GM23338 (cell line): ENCODE measurements at regions not wholly inside any gene's neighbourhood (a gene's known extent, or its start where the extent isn't known, plus 50 kb on each side); places are given as distances from the start of the nearest gene placed in this dataset.
A peak's percentile ranks its signal among the peaks of the same experiment; 100 is the strongest.

Experiments used
- ATAC-seq: fragments of 200-7000 bp; cut with Tn5 transposase; 3 replicates; pipeline ENCODE4 v1.9.1; 2020
- DNase-seq: peaks from one replicate; pipeline ENCODE4 v3.0.0-alpha.2; 2015; ENCODE audit warnings: low spot score
- H2AFZ ChIP-seq: fragments of 200-600 bp; sonication (generic); 2 replicates; pipeline ENCODE4 v1.8.0; 2016; ENCODE audit warnings: antibody characterized with exemption, mild to moderate bottlenecking, moderate library complexity
- H3F3A ChIP-seq: fragments of 200-600 bp; sonication (generic); replicated peaks from 2 replicates; pipeline ENCODE4 v1.8.0; 2017; ENCODE audit warnings: antibody characterized with exemption, mixed run types, low read depth
- H3K27ac ChIP-seq: fragments of 200-600 bp; sonication (generic); 2 replicates; pipeline ENCODE4 v1.6.1; 2016; ENCODE audit warnings: low read depth
- H3K27me3 ChIP-seq: fragments of 200-600 bp; sonication (generic); 2 replicates; pipeline ENCODE4 v1.8.0; 2016; ENCODE audit warnings: mild to moderate bottlenecking, mixed run types, moderate library complexity; ENCODE audit not compliant: insufficient read depth
- H3K36me3 ChIP-seq: fragments of 200-600 bp; sonication (generic); 2 replicates; pipeline ENCODE4 v1.8.0; 2016; ENCODE audit warnings: mild to moderate bottlenecking; ENCODE audit not compliant: insufficient read depth
- H3K4me1 ChIP-seq: fragments of 200-600 bp; sonication (generic); 2 replicates; pipeline ENCODE4 v1.8.0; 2016; ENCODE audit warnings: mild to moderate bottlenecking, moderate library complexity; ENCODE audit not compliant: insufficient read depth
- H3K4me2 ChIP-seq: fragments of 200-600 bp; sonication (generic); 2 replicates; pipeline ENCODE4 v1.7.1; 2017; ENCODE audit warnings: mixed run types
- H3K4me3 ChIP-seq: fragments of 200-600 bp; sonication (generic); 2 replicates; pipeline ENCODE4 v1.6.1; 2016; ENCODE audit warnings: mixed run types
- H3K79me2 ChIP-seq: fragments of 200-600 bp; sonication (generic); replicated peaks from 2 replicates; pipeline ENCODE4 v1.8.0; 2017; ENCODE audit warnings: mild to moderate bottlenecking; ENCODE audit not compliant: insufficient read depth
- H3K9me2 ChIP-seq: fragments of 200-600 bp; sonication (generic); 2 replicates; pipeline ENCODE4 v1.8.0; 2017; ENCODE audit not compliant: insufficient read depth
- H4K20me1 ChIP-seq: fragments of 200-600 bp; sonication (generic); replicated peaks from 2 replicates; pipeline ENCODE4 v1.8.0; 2017; ENCODE audit warnings: mild to moderate bottlenecking; ENCODE audit not compliant: insufficient read depth
- H3K27ac Mint-ChIP-seq: 2 replicates; pipeline ENCODE4 v1.8.0; 2020; ENCODE audit warnings: inconsistent platforms, mild to moderate bottlenecking, moderate library complexity, mixed read lengths
- H3K27me3 Mint-ChIP-seq: 3 replicates; pipeline ENCODE4 v1.8.0; 2022; ENCODE audit warnings: low read depth, mild to moderate bottlenecking, moderate library complexity, mixed read lengths, inconsistent platforms; ENCODE audit not compliant: insufficient read depth, poor library complexity
- H3K36me3 Mint-ChIP-seq: 3 replicates; pipeline ENCODE4 v1.8.0; 2021; ENCODE audit warnings: low read depth, mild to moderate bottlenecking, inconsistent platforms, moderate library complexity, mixed read lengths
- H3K4me1 Mint-ChIP-seq: 3 replicates; pipeline ENCODE4 v1.8.0; 2020; ENCODE audit warnings: mild to moderate bottlenecking, inconsistent platforms, mixed read lengths
- H3K4me3 Mint-ChIP-seq: 3 replicates; pipeline ENCODE4 v1.8.0; 2021; ENCODE audit warnings: moderate library complexity, mild to moderate bottlenecking, inconsistent platforms, mixed read lengths
- H3K9me3 Mint-ChIP-seq: 3 replicates; pipeline ENCODE4 v1.8.0; 2020; ENCODE audit warnings: moderate library complexity, mild to moderate bottlenecking, inconsistent platforms, mixed read lengths
- CREB1 ChIP-seq: fragments of 250-450 bp; sonication (Bioruptor Pico); IDR thresholded peaks from 2 replicates; pipeline ENCODE4 v1.5.0; 2020; ENCODE audit warnings: low read depth, mild to moderate bottlenecking, moderate library complexity
- POLR2AphosphoS5 ChIP-seq: IDR thresholded peaks from 2 replicates; pipeline ENCODE4 v1.6.1; 2016; ENCODE audit warnings: antibody characterized with exemption, low read depth
- REST ChIP-seq: IDR thresholded peaks from one replicate; pipeline ENCODE4 v1.6.1; 2018; ENCODE audit warnings: antibody characterized with exemption; ENCODE audit not compliant: unreplicated experiment
- ZNF462 ChIP-seq: fragments of 250-450 bp; sonication (Bioruptor Pico); IDR thresholded peaks from 2 replicates; pipeline ENCODE4 v1.5.0; 2020; ENCODE audit warnings: mild to moderate bottlenecking, moderate library complexity

DNA sequence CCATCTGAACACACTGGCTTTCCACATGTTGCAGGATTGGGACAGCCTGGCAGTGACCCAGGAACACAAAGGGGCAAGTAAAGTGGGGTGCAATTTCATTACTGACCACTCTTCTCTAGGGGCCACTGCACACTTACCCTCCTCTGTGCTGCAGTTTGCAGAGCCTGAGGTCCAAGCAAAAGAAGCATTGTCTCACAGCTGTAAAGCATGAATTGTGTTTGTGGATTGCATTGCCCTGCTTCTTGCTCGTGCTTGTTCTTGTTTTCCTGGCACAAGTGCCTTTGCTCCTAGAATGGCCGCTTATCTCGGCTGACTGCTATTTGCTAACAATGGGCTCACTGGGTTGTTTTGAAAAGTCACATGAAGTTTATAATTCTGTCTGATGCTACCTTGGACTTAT lies 209.1 kb upstream of the JADE1 start (continued):
- TF ChIP-seq ZNF462 = no peak
- no peak for TF ChIP-seq REST

DNA sequence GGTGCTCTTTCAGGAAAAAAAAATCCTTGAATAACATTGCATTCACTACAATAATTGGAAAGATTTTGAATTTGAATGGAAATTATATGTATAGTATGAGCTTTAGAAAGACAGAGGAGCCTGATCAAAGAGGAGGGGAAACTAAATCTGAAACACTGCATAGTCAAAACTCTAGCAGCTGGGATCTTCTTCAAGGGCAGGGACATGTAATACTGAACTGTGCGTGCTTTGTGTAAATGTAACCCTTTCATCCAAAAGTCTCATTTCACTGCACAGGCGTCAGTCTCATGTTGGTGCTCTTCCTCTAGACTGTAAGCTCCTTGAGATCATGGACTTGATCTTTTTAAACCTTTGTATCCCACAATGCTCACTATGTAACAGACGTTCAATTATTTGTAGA lies 212.0 kb upstream of the JADE1 start:
- peaks cover 19% of the 10 kb centered on the region for H3K9me3 Mint-ChIP-seq
- H3K27ac ChIP-seq = no peak overlapping the region
- peaks cover 5% of the 10 kb centered on the region; the same call in 1 of the 2 replicates for H3K4me1 ChIP-seq
- no peaks in the 10 kb centered on the region for H3F3A ChIP-seq
- H3K4me2 ChIP-seq = no peak overlapping the region
- no peak overlapping the region for H3K4me3 Mint-ChIP-seq
- peaks cover 4% of the 10 kb centered on the region for H3K27me3 Mint-ChIP-seq
- H3K36me3 ChIP-seq = peaks cover 7% of the 10 kb centered on the region
- H3K27me3 ChIP-seq = no peaks in the 10 kb centered on the region
- peaks cover 19% of the 10 kb centered on the region for H3K4me1 Mint-ChIP-seq
- peak overlapping the region; percentile 66; the same call in 1 of the 2 replicates for H2AFZ ChIP-seq
- H3K9me2 ChIP-seq = 0 out of 2 replicates have a peak, but pooled peaks cover 5% of the 10 kb centered on the region
- no peak overlapping the region for H3K4me3 ChIP-seq
- ATAC-seq (no peak), DNase-seq (no peak)
- H3K36me3 Mint-ChIP-seq = peaks cover 21% of the 10 kb centered on the region
- no peak overlapping the region for H3K27ac Mint-ChIP-seq
- no peaks in the 10 kb centered on the region for H3K79me2 ChIP-seq
- no peaks in the 10 kb centered on the region for H4K20me1 ChIP-seq
- TF ChIP-seq POLR2AphosphoS5 (no peak), ZNF462 (no peak), CREB1 (CRISPR knock-in tag) (no peak)
